Psoas muscle (tissue), 7 donors: ENCODE measurements at regions not wholly inside any gene's neighbourhood (a gene's known extent, or its start where the extent isn't known, plus 50 kb on each side); places are given as distances from the start of the nearest gene placed in this dataset.

Experiments used
- ATAC-seq, 4 donors: fragments of 200-7000 bp; cut with Tn5 transposase; one replicate each; pipeline ENCODE4 v1.9.1; 2020; ENCODE audit warnings: moderate library complexity in 3 of 4, mild to moderate bottlenecking in 2 of 4
- DNase-seq, 2 donors: peaks; one replicate each; pipeline ENCODE4 v3.0.0-alpha.2; 2020
- H3K27ac ChIP-seq: fragments of 200-600 bp; one replicate; pipeline ENCODE4 v1.8.0; 2022
- H3K27me3 ChIP-seq, 3 donors: fragments of 200-600 bp in 1 of 3; one replicate each; pipeline versions ENCODE4 v1.6.1 to v1.8.0; 2013 to 2022; ENCODE audit warnings: low read length in 2 of 3, mild to moderate bottlenecking in 2 of 3, moderate library complexity in 1 of 3; ENCODE audit not compliant: insufficient read depth in 3 of 3
- H3K36me3 ChIP-seq, 2 donors: fragments of 200-600 bp in 1 of 2; one replicate each; pipeline versions ENCODE4 v1.6.1 to v1.8.0; 2013 to 2022; ENCODE audit warnings: low read depth in 1 of 2, mild to moderate bottlenecking in 1 of 2, moderate library complexity in 1 of 2; ENCODE audit not compliant: insufficient read depth in 1 of 2
- H3K4me1 ChIP-seq: fragments of 200-600 bp; one replicate; pipeline ENCODE4 v1.8.0; 2022
- H3K4me3 ChIP-seq: fragments of 200-600 bp; one replicate; pipeline ENCODE4 v1.8.0; 2022; ENCODE audit warnings: mild to moderate bottlenecking
- H3K9me3 ChIP-seq: fragments of 200-600 bp; one replicate; pipeline ENCODE4 v1.8.0; 2022
- CTCF ChIP-seq: fragments of 200-600 bp; IDR thresholded peaks from one replicate; pipeline ENCODE4 v1.8.0; 2022; ENCODE audit warnings: antibody characterized with exemption
- WGBS, 3 donors: extraction: QIAGEN DNeasy Blood & Tissue Kit; methylation state at CpG; one replicate each; pipeline versions ENCODE4 v1.1.6 to v1.1.7; 2013; 5-methylcytosine and 5-hydroxymethylcytosine counted together
- intact Hi-C, 2 donors: fragments of 100-400 bp; cut with DNase I; formaldehyde crosslinking; loops; one replicate each; pipeline versions ENCODE4 v1.11.0 to v1.14.2; 2022
- donor health status: healthy with polysubstance abuse.
- donor health status: DM: no; HTN: no; CAD: no; lungs with moderate emphysema.
- donor health status: Bipolar disorder and iron deficiency.
- donor health status: healthy.
- donor health status: DM: yes; HTN: yes; CAD: no.
- donor health status: DM: no; HTN: no; CAD: no.
- donor health status: DM: yes; HTN: yes; CAD: no.

GRCh38 chrX:47751670-47752069, 85.0 kb upstream of the ZNF81 start:
- WGBS, 3 donors, result 20% methylated on average over 5 to 6 of the region's 6 CpGs
- intact Hi-C loops, result no loop called here
- H3K27ac ChIP-seq, result no peak overlapping the region
- no peak overlapping the region for H3K4me3 ChIP-seq
- ATAC-seq, result peak; percentile 44 to 58 (median 54)
- DNase-seq, result peak in 1 of 2 donors; percentile 59
- H3K36me3 ChIP-seq, result no peaks in the 10 kb centered on the region
- no peaks in the 10 kb centered on the region for H3K9me3 ChIP-seq
- peak; percentile 19 for TF ChIP-seq CTCF
- peaks cover 0 to 11% (median 0%) of the 10 kb centered on the region in 3 donors for H3K27me3 ChIP-seq
- H3K4me1 ChIP-seq, result no peaks in the 10 kb centered on the region

- Histone ChIP-seq H3K9me3 (no peaks in the 10 kb centered on the region), H3K4me3 (no peak overlapping the region), H3K4me1 (no peaks in the 10 kb centered on the region), H3K27ac (no peak overlapping the region), H3K36me3 (no peaks in the 10 kb centered on the region), H3K27me3 (peaks cover 0 to 17% (median 0%) of the 10 kb centered on the region in 3 donors)
- TF ChIP-seq CTCF, result no peak
- intact Hi-C loops, result no loop called here
- no peak for DNase-seq
- peak; percentile 44 to 74 (median 56) for ATAC-seq
- WGBS, 3 donors, result 9 to 17% (median 10%) methylated on average over 7 of the region's 7 CpGs
Observed at GRCh38 chrX:47749185-47749967, 87.3 kb upstream of the ZNF81 start.

GRCh38 chrX:47748576-47748975, 88.1 kb upstream of the ZNF81 start:
- DNase-seq, result no peak
- TF ChIP-seq CTCF, result no peak
- intact Hi-C loops, result no loop called here

DNA sequence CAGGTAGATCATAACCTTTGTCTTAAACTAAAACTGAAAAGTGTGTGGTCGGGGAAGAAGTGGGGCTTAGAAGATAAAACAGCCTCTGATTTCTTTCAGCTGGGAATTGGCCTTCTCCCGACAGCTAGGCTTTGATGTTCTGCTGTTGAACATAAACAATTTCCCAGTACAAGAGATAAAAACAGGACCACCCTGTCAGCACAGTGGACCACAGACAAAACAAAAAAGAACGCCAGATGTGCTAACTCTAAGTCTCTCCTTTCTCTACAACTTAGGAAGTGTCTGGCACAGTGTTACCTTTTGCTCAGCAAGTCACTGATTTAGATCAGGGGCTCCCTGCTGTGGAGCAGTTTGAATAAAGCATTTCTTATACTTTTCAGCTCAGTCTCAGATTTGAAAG, 87.5 kb upstream of the UXT start:
- intact Hi-C loops, result no loop called here
- no peaks in the 10 kb centered on the region for H3K36me3 ChIP-seq
- H3K27me3 ChIP-seq, result peaks cover 0 to 17% (median 0%) of the 10 kb centered on the region in 3 donors
- no peak overlapping the region for H3K4me3 ChIP-seq
- no peak for TF ChIP-seq CTCF
- no peaks in the 10 kb centered on the region for H3K4me1 ChIP-seq
- 44 to 74% (median 60%) methylated on average over 3 of the region's 3 CpGs for WGBS, 3 donors
- no peaks in the 10 kb centered on the region for H3K9me3 ChIP-seq
- ATAC-seq (no peak), DNase-seq (no peak)
- H3K27ac ChIP-seq, result no peak overlapping the region

More at GRCh38 chrX:47748576-47748975, 88.1 kb upstream of the ZNF81 start:
- H3K9me3 ChIP-seq, result no peaks in the 10 kb centered on the region
- H3K27ac ChIP-seq, result no peak overlapping the region
- WGBS, 3 donors, result 48 to 60% (median 48%) methylated on average over 4 of the region's 4 CpGs
- H3K36me3 ChIP-seq, result no peaks in the 10 kb centered on the region
- ATAC-seq, result no peak
- H3K27me3 ChIP-seq, result peaks cover 0 to 17% (median 0%) of the 10 kb centered on the region in 3 donors
- no peaks in the 10 kb centered on the region for H3K4me1 ChIP-seq
- no peak overlapping the region for H3K4me3 ChIP-seq
